Neural cell (in vitro differentiated cells): ENCODE measurements at regions not wholly inside any gene's neighbourhood (a gene's known extent, or its start where the extent isn't known, plus 50 kb on each side); places are given as distances from the start of the nearest gene placed in this dataset.

Experiments used
- H2AFZ ChIP-seq: fragments of 200-600, 300-800 bp; sonication (generic), shearing (Covaris generic); 2 replicates; pipeline ENCODE4 v1.6.0; 2014; ENCODE audit warnings: low read depth, mild to moderate bottlenecking, antibody characterized with exemption, low read length, moderate library complexity
- H3F3A ChIP-seq: fragments of 200-600 bp; shearing (Covaris generic); 2 replicates; pipeline ENCODE4 v1.6.1; 2016; ENCODE audit warnings: mild to moderate bottlenecking, moderate library complexity, mixed read lengths, antibody characterized with exemption, low read length; ENCODE audit not compliant: insufficient read depth, poor library complexity, severe bottlenecking
- H3K27ac ChIP-seq: fragments of 200-600, 300-800 bp; sonication (generic), shearing (Covaris generic); 2 replicates; pipeline ENCODE4 v1.5.1; 2014; ENCODE audit warnings: mild to moderate bottlenecking, low read length, moderate library complexity
- H3K27me3 ChIP-seq: fragments of 300-800, 200-600 bp; sonication (generic), shearing (Covaris generic); 2 replicates; pipeline ENCODE4 v1.6.0; 2014; ENCODE audit warnings: mild to moderate bottlenecking, low read depth, low read length, moderate library complexity; ENCODE audit not compliant: insufficient read depth
- H3K36me3 ChIP-seq: fragments of 300-800, 200-600 bp; sonication (generic), shearing (Covaris generic); 2 replicates; pipeline ENCODE4 v1.5.1; 2014; ENCODE audit warnings: mild to moderate bottlenecking, antibody characterized with exemption, low read length, moderate library complexity; ENCODE audit not compliant: insufficient read depth
- H3K4me2 ChIP-seq: fragments of 300-800, 200-600 bp; sonication (generic), shearing (Covaris generic); 2 replicates; pipeline ENCODE4 v1.6.0; 2014; ENCODE audit warnings: mild to moderate bottlenecking, low read length
- H3K4me3 ChIP-seq: fragments of 300-800, 200-600 bp; sonication (generic), shearing (Covaris generic); 2 replicates; pipeline ENCODE4 v1.5.1; 2014; ENCODE audit warnings: mild to moderate bottlenecking, low read length, moderate library complexity
- H3K79me2 ChIP-seq: fragments of 200-600 bp; shearing (Covaris generic); replicated peaks from 2 replicates; pipeline ENCODE4 v1.6.0; 2014; ENCODE audit warnings: mild to moderate bottlenecking, low read length, moderate library complexity; ENCODE audit not compliant: insufficient read depth
- H3K9ac ChIP-seq: fragments of 300-800, 200-600 bp; sonication (generic), shearing (Covaris generic); 2 replicates; pipeline ENCODE4 v1.6.1; 2016; ENCODE audit warnings: mild to moderate bottlenecking, low read length, mixed read lengths
- H3K9me2 ChIP-seq: fragments of 200-600 bp; shearing (Covaris generic); 2 replicates; pipeline ENCODE4 v1.6.1; 2016; ENCODE audit warnings: mild to moderate bottlenecking, low read length, mixed read lengths; ENCODE audit not compliant: insufficient read depth
- H3K9me3 ChIP-seq: fragments of 200-600, 300-800 bp; sonication (generic), shearing (Covaris generic); 2 replicates; pipeline ENCODE4 v1.6.1; 2016; ENCODE audit warnings: mild to moderate bottlenecking, mixed run types, low read length, moderate library complexity, mixed read lengths
- H4K20me1 ChIP-seq: fragments of 200-600 bp; shearing (Covaris generic); 2 replicates; pipeline ENCODE4 v1.6.1; 2016; ENCODE audit warnings: mild to moderate bottlenecking, mixed run types; ENCODE audit not compliant: insufficient read depth
- CTCF ChIP-seq: fragments of 450-650 bp; IDR thresholded peaks from 2 replicates; pipeline ENCODE4 v1.5.1; 2014; ENCODE audit warnings: antibody characterized with exemption, mild to moderate bottlenecking, moderate library complexity; ENCODE audit not compliant: poor library complexity, severe bottlenecking
- EP300 ChIP-seq: fragments of 450-650 bp; conservative IDR thresholded peaks from 2 replicates; pipeline ENCODE4 v1.6.1; 2014; ENCODE audit warnings: antibody characterized with exemption, mild to moderate bottlenecking, moderate library complexity; ENCODE audit not compliant: poor library complexity, severe bottlenecking
- EZH2 ChIP-seq: fragments of 200-600, 300-800 bp; shearing (Covaris generic), sonication (generic); IDR thresholded peaks from 2 replicates; pipeline ENCODE4 v1.6.1; 2014; ENCODE audit warnings: antibody characterized with exemption, low read length, borderline replicate concordance, mild to moderate bottlenecking; ENCODE audit not compliant: insufficient read depth, poor library complexity, severe bottlenecking
- MXI1 ChIP-seq: fragments of 450-650 bp; conservative IDR thresholded peaks from 2 replicates; pipeline ENCODE4 v1.6.1; 2014; ENCODE audit warnings: antibody characterized with exemption, mild to moderate bottlenecking; ENCODE audit not compliant: poor library complexity, severe bottlenecking
- POLR2AphosphoS5 ChIP-seq: IDR thresholded peaks from 2 replicates; pipeline ENCODE4 v1.6.1; 2012
- RAD21 ChIP-seq: fragments of 450-650 bp; conservative IDR thresholded peaks from 2 replicates; pipeline ENCODE4 v1.6.1; 2014; ENCODE audit warnings: antibody characterized with exemption, mild to moderate bottlenecking, moderate library complexity
- SMC3 ChIP-seq: fragments of 450-650 bp; conservative IDR thresholded peaks from 2 replicates; pipeline ENCODE4 v1.6.1; 2014; ENCODE audit warnings: antibody characterized with exemption, mild to moderate bottlenecking, moderate library complexity; ENCODE audit not compliant: poor library complexity
- TAF1 ChIP-seq: IDR thresholded peaks from 2 replicates; pipeline ENCODE4 v1.6.1; 2012; ENCODE audit warnings: low read depth
- TF ChIP-seq, protein P1 (sequence below): IDR thresholded peaks from 2 replicates; pipeline ENCODE4 v1.6.1; 2012; ENCODE audit warnings: borderline replicate concordance

DNA sequence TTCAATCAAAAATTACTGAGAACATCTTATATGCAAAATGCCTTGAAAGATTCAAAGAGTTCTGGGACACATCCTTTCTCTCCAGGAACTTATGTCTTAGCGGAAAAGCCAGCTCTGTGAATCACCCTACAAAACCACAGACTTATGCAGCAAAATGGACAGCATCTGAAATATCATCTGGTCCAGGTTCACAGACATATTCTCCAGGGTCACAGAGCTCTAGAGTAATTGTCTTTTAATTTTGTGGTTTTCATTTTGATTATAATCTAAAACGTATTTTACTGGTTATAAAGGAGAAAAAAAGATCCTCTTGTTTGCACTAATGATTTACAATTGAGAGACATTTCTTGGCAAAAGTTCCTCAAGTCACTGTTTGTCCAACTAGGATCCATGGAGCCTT is 246.2 kb downstream of the MSRB3 start:
- H3K9me3 ChIP-seq: no peaks in the 10 kb centered on the region

GRCh38 chr12:65525491-65526141 is 247.1 kb downstream of the MSRB3 start:
- no peak overlapping the region for H3K4me2 ChIP-seq
- TF ChIP-seq CTCF: no peak
- TF ChIP-seq SMC3: no peak
- no peak for TF ChIP-seq EP300
- TF ChIP-seq, protein P1, sequence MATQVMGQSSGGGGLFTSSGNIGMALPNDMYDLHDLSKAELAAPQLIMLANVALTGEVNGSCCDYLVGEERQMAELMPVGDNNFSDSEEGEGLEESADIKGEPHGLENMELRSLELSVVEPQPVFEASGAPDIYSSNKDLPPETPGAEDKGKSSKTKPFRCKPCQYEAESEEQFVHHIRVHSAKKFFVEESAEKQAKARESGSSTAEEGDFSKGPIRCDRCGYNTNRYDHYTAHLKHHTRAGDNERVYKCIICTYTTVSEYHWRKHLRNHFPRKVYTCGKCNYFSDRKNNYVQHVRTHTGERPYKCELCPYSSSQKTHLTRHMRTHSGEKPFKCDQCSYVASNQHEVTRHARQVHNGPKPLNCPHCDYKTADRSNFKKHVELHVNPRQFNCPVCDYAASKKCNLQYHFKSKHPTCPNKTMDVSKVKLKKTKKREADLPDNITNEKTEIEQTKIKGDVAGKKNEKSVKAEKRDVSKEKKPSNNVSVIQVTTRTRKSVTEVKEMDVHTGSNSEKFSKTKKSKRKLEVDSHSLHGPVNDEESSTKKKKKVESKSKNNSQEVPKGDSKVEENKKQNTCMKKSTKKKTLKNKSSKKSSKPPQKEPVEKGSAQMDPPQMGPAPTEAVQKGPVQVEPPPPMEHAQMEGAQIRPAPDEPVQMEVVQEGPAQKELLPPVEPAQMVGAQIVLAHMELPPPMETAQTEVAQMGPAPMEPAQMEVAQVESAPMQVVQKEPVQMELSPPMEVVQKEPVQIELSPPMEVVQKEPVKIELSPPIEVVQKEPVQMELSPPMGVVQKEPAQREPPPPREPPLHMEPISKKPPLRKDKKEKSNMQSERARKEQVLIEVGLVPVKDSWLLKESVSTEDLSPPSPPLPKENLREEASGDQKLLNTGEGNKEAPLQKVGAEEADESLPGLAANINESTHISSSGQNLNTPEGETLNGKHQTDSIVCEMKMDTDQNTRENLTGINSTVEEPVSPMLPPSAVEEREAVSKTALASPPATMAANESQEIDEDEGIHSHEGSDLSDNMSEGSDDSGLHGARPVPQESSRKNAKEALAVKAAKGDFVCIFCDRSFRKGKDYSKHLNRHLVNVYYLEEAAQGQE: no peak
- no peak for TF ChIP-seq POLR2AphosphoS5
- no peak for TF ChIP-seq EZH2
- TF ChIP-seq TAF1: no peak
- no peak for TF ChIP-seq MXI1

More for the DNA sequence above, 246.2 kb downstream of the MSRB3 start:
- H2AFZ ChIP-seq: no peak overlapping the region
- no peak overlapping the region for H3K27ac ChIP-seq
- H3K79me2 ChIP-seq: no peaks in the 10 kb centered on the region
- no peaks in the 10 kb centered on the region for H3K27me3 ChIP-seq
- H4K20me1 ChIP-seq: no peaks in the 10 kb centered on the region
- H3K9me2 ChIP-seq: no peaks in the 10 kb centered on the region
- TF ChIP-seq, protein P1: no peak
- no peak for TF ChIP-seq RAD21
- no peak for TF ChIP-seq MXI1
- TF ChIP-seq TAF1: no peak
- no peak for TF ChIP-seq POLR2AphosphoS5
- TF ChIP-seq EZH2: no peak
- TF ChIP-seq CTCF: no peak
- no peak for TF ChIP-seq EP300
- no peak for TF ChIP-seq SMC3
- H3K4me2 ChIP-seq: no peak overlapping the region
- H3F3A ChIP-seq: no peaks in the 10 kb centered on the region
- H3K9ac ChIP-seq: no peak overlapping the region
- no peaks in the 10 kb centered on the region for H3K36me3 ChIP-seq
- no peak overlapping the region for H3K4me3 ChIP-seq

More at GRCh38 chr12:65525491-65526141, 247.1 kb downstream of the MSRB3 start:
- Histone ChIP-seq H3K9me3 (no peaks in the 10 kb centered on the region), H3K9me2 (no peaks in the 10 kb centered on the region), H4K20me1 (no peaks in the 10 kb centered on the region), H2AFZ (no peak overlapping the region), H3K27me3 (no peaks in the 10 kb centered on the region), H3F3A (no peaks in the 10 kb centered on the region), H3K4me3 (no peak overlapping the region), H3K79me2 (no peaks in the 10 kb centered on the region), H3K36me3 (no peaks in the 10 kb centered on the region), H3K9ac (no peak overlapping the region), H3K27ac (no peak overlapping the region)
